ENCODE measurements at regions not wholly inside any gene's neighbourhood (a gene's known extent, or its start where the extent isn't known, plus 50 kb on each side); places are given as distances from the start of the nearest gene placed in this dataset.

- Histone ChIP-seq H3K27ac (no peak overlapping the region), H3K4me3 (no peak overlapping the region), H3K9me3 (no peaks in the 10 kb centered on the region), H3K4me1 (no peaks in the 10 kb centered on the region), H3K27me3 (no peaks in the 10 kb centered on the region), H3K36me3 (no peaks in the 10 kb centered on the region)
- TF ChIP-seq CTCF (IDR thresholded peaks at IDR 0.05), result no peak
- TF ChIP-seq EP300 (IDR thresholded peaks at IDR 0.05), result no peak
- no peak for TF ChIP-seq POLR2AphosphoS5 (IDR thresholded peaks at IDR 0.05)
- no peak for TF ChIP-seq POLR2A (IDR thresholded peaks at IDR 0.05)
- no peak for ATAC-seq (ENCODE audit: low FRiP score in 2 of 2)
- no peak for DNase-seq
- WGBS, 2 donors, result 87 to 92% methylated on average over 7 of the region's 7 CpGs
These were observed 579.7 kb upstream of the DPP6 start for GRCh38 chr7:153472516-153472915.

DNA sequence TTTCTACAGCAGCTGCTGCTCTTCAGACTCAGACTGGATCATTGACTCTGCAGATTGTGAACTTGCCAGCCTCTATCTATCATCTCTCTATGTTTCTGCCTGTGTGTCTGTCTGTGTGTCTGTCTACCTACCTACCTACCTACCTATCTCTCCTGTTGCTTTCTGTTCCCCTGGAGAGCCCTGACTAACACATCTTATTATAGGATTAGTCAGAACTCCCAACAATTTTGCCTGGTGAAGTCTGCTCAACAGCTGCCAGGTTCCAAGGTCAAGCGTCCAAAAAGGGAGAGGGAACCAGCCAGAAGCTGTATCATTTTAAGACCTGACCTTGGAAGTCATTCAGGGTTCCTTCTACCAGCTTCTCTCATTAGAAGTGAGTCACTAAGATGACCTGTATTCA lies 579.0 kb upstream of the DPP6 start:
- Histone ChIP-seq H3K27me3 (no peaks in the 10 kb centered on the region), H3K27ac (no peak overlapping the region), H3K36me3 (no peaks in the 10 kb centered on the region), H3K9me3 (no peaks in the 10 kb centered on the region), H3K4me3 (no peak overlapping the region), H3K4me1 (no peaks in the 10 kb centered on the region)
- DNase-seq, result no peak
- 58 to 74% methylated on average over 1 of the region's 1 CpG for WGBS, 2 donors
- no peak for ATAC-seq (ENCODE audit: low FRiP score in 2 of 2)
- TF ChIP-seq POLR2AphosphoS5 (IDR thresholded peaks at IDR 0.05), result no peak

DNA sequence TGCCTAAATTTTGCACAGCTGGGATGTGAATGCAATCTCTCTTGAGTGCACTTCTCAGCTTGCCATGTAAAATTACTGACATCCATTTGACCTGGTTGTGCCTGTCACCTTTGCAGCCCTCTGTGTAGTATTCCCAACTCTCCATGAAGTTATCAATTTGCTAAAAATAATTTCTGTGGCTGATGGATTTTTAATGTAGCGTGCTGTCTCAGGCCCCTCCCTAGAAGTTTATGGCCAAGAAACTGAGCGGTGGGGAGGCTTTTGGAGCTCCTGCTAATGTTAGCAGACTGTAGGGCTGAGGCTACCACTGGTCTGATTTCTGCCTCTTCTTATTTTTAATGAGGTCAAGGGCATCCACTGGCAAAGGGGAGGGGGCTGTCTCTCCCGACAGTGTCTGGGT lies 577.0 kb upstream of the DPP6 start:
- Histone ChIP-seq H3K4me3 (no peak overlapping the region), H3K27ac (no peak overlapping the region), H3K9me3 (no peaks in the 10 kb centered on the region), H3K36me3 (no peaks in the 10 kb centered on the region), H3K27me3 (no peaks in the 10 kb centered on the region), H3K4me1 (no peaks in the 10 kb centered on the region)
- ATAC-seq (ENCODE audit: low FRiP score in 2 of 2) (no peak), DNase-seq (no peak)
- TF ChIP-seq POLR2A (IDR thresholded peaks at IDR 0.05), result no peak
- 75 to 82% methylated on average over 3 of the region's 3 CpGs for WGBS, 2 donors

DNA sequence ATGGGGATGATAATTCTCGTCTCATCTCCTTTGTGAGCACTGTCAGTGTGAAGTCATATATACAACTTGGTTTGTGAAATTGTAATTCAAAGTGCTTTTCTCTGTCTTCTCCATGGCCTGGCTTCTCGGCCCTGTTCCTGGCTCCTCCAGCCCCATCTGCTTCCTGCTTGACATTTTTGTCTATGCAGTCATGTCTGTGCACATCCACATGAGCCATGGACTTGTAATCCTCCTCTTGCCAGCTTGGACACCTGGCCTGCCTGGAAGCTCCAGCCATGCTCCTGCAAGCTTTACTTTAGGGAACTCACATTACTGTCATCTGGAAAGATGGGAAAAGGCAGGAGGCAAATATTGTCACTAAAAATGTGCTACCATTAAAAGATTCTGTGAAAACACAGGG lies 576.0 kb upstream of the DPP6 start:
- no peaks in the 10 kb centered on the region for H3K36me3 ChIP-seq
- no peak overlapping the region for H3K27ac ChIP-seq
- DNase-seq, result no peak
- ATAC-seq (ENCODE audit: low FRiP score in 2 of 2), result no peak
- no peaks in the 10 kb centered on the region for H3K27me3 ChIP-seq
- H3K4me1 ChIP-seq, result no peaks in the 10 kb centered on the region
- no peak overlapping the region for H3K4me3 ChIP-seq
- no peaks in the 10 kb centered on the region for H3K9me3 ChIP-seq
- TF ChIP-seq EP300 (IDR thresholded peaks at IDR 0.05), result no peak
- TF ChIP-seq POLR2AphosphoS5 (IDR thresholded peaks at IDR 0.05), result no peak
- TF ChIP-seq CTCF (IDR thresholded peaks at IDR 0.05), result no peak
- TF ChIP-seq POLR2A (IDR thresholded peaks at IDR 0.05), result no peak
- 75 to 85% methylated on average over 2 of the region's 2 CpGs for WGBS, 2 donors

DNA sequence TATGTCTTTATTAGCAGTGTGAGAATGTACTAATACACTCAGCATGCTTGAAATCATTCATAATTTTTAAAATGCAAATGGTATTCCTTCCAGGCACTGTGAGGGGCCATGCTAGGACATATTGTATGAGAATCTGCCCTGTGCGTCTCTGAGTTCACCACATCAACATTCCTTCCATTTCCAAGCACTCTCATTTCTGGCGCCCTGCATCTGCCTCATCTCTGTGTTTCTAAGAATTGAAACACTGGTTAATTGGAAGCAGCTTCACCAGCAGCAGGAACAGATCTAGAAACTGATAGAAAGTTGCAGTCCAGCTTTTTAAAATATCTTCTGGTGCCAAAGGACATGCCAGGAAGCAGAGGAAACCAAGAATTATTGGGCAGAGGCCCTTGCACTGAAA lies 555.9 kb upstream of the DPP6 start:
- no peaks in the 10 kb centered on the region for H3K9me3 ChIP-seq
- no peak overlapping the region for H3K27ac ChIP-seq
- H3K4me3 ChIP-seq, result no peak overlapping the region
- H3K27me3 ChIP-seq, result no peaks in the 10 kb centered on the region
- WGBS, 2 donors, result 71 to 75% methylated on average over 2 of the region's 2 CpGs
- no peaks in the 10 kb centered on the region for H3K4me1 ChIP-seq
- H3K36me3 ChIP-seq, result no peaks in the 10 kb centered on the region
- DNase-seq, result no peak
- TF ChIP-seq POLR2A (IDR thresholded peaks at IDR 0.05), result no peak
- TF ChIP-seq POLR2AphosphoS5 (IDR thresholded peaks at IDR 0.05), result no peak
- no peak for TF ChIP-seq CTCF (IDR thresholded peaks at IDR 0.05)
- TF ChIP-seq EP300 (IDR thresholded peaks at IDR 0.05), result no peak
- no peak for ATAC-seq (ENCODE audit: low FRiP score in 2 of 2)

GRCh38 chr7:153503093-153503492 lies 549.1 kb upstream of the DPP6 start:
- ATAC-seq (ENCODE audit: low FRiP score in 2 of 2) (no peak), DNase-seq (no peak)
- Histone ChIP-seq H3K36me3 (no peaks in the 10 kb centered on the region), H3K27me3 (no peaks in the 10 kb centered on the region), H3K27ac (no peak overlapping the region), H3K4me3 (no peak overlapping the region), H3K4me1 (no peaks in the 10 kb centered on the region), H3K9me3 (peaks cover 0 to 8% (median 4%) of the 10 kb centered on the region in 4 donors)
- 47 to 52% methylated on average over 5 of the region's 5 CpGs for WGBS, 2 donors
- TF ChIP-seq POLR2A (IDR thresholded peaks at IDR 0.05) (no peak), CTCF (IDR thresholded peaks at IDR 0.05) (no peak), EP300 (IDR thresholded peaks at IDR 0.05) (no peak)
